Naive thymus-derived CD4-positive, alpha-beta T cell (primary cell): ENCODE measurements at regions not wholly inside any gene's neighbourhood (a gene's known extent, or its start where the extent isn't known, plus 50 kb on each side); places are given as distances from the start of the nearest gene placed in this dataset.

Experiments used
- ATAC-seq: fragments of 150-1000 bp; cut with Tn5 transposase; 2 replicates; pipeline ENCODE4 v1.10.0; 2021; ENCODE audit warnings: mild to moderate bottlenecking, moderate library complexity
- CTCF ChIA-PET: fragments of 350-600 bp; sonication (Branson Sonifier 250); formaldehyde crosslinking; loops from one replicate; lab custom pipeline; 2021; ENCODE audit warnings: antibody characterized with exemption; lab: Charles Lee
- POLR2A ChIA-PET: fragments of 350-600 bp; sonication (Branson Sonifier 250); formaldehyde crosslinking; loops from one replicate; lab custom pipeline; 2021; ENCODE audit warnings: antibody characterized with exemption, inconsistent platforms; lab: Charles Lee
- DNase-seq, 9 donors: peaks; one replicate each; pipeline versions ENCODE4 v3.0.0 to v3.0.0-alpha.2; 2020 to 2022; ENCODE audit warnings: mixed read lengths in 1 of 9
- H3K27ac ChIP-seq: one replicate; pipeline ENCODE4 v1.7.0; 2013; ENCODE audit warnings: mild to moderate bottlenecking, low read depth, low read length, moderate library complexity
- H3K27me3 ChIP-seq, 2 donors: one replicate each; pipeline ENCODE4 v1.7.0; 2013; ENCODE audit warnings: low read length in 2 of 2, mild to moderate bottlenecking in 2 of 2, moderate library complexity in 2 of 2; ENCODE audit not compliant: control insufficient read depth in 2 of 2, insufficient read depth in 2 of 2
- H3K36me3 ChIP-seq, 3 experiments: 1 replicate in 2 of 3; 2 replicates in 1 of 3; pipeline ENCODE4 v1.7.0; 2013; ENCODE audit warnings: low read length in 3 of 3, mild to moderate bottlenecking in 3 of 3, moderate library complexity in 1 of 3; ENCODE audit not compliant: insufficient read depth in 3 of 3, control insufficient read depth in 2 of 3
- H3K4me1 ChIP-seq, 2 donors: one replicate each; pipeline ENCODE4 v1.7.0; 2013; ENCODE audit warnings: low read length in 2 of 2, mild to moderate bottlenecking in 2 of 2, moderate library complexity in 1 of 2; ENCODE audit not compliant: control insufficient read depth in 2 of 2, insufficient read depth in 2 of 2
- H3K4me3 ChIP-seq: 2 replicates; pipeline ENCODE4 v1.7.0; 2013; ENCODE audit warnings: mild to moderate bottlenecking, low read length
- H3K9me3 ChIP-seq, 3 experiments: 1 replicate in 2 of 3; 2 replicates in 1 of 3; pipeline ENCODE4 v1.7.0; 2013; ENCODE audit warnings: low read length in 3 of 3; ENCODE audit not compliant: control insufficient read depth in 2 of 3
- H3K27ac Mint-ChIP-seq, 9 donors: one replicate each; pipeline ENCODE4 v1.8.0; 2020 to 2022; ENCODE audit warnings: mixed read lengths in 9 of 9, mild to moderate bottlenecking in 8 of 9, moderate library complexity in 5 of 9, inconsistent platforms in 2 of 9
- H3K27me3 Mint-ChIP-seq, 5 donors: one replicate each; pipeline ENCODE4 v1.8.0; 2021 to 2022; ENCODE audit warnings: mixed read lengths in 5 of 5, mild to moderate bottlenecking in 1 of 5
- H3K36me3 Mint-ChIP-seq, 5 donors: one replicate each; pipeline ENCODE4 v1.8.0; 2020 to 2022; ENCODE audit warnings: mixed read lengths in 5 of 5, mild to moderate bottlenecking in 3 of 5, inconsistent platforms in 1 of 5
- H3K4me1 Mint-ChIP-seq, 7 donors: one replicate each; pipeline ENCODE4 v1.8.0; 2020 to 2022; ENCODE audit warnings: mixed read lengths in 7 of 7, mild to moderate bottlenecking in 3 of 7, inconsistent platforms in 1 of 7
- H3K4me3 Mint-ChIP-seq, 10 donors: one replicate each; pipeline ENCODE4 v1.8.0; 2020 to 2022; ENCODE audit warnings: mild to moderate bottlenecking in 10 of 10, mixed read lengths in 10 of 10, moderate library complexity in 6 of 10, inconsistent platforms in 2 of 10
- H3K9me3 Mint-ChIP-seq, 11 donors: one replicate each; pipeline ENCODE4 v1.8.0; 2020 to 2022; ENCODE audit warnings: mixed read lengths in 11 of 11, mild to moderate bottlenecking in 4 of 11, inconsistent platforms in 1 of 11, moderate library complexity in 1 of 11
- intact Hi-C, 2 donors: fragments of 100-400 bp; cut with micrococcal nuclease; formaldehyde crosslinking; loops; one replicate each; pipeline ENCODE4 v1.15.1; 2023

GRCh38 chr20:3354247-3354646, 53.2 kb downstream of the DNAAF9 start:
- no peak overlapping the region for H3K27ac ChIP-seq
- H3K27me3 Mint-ChIP-seq = no peaks in the 10 kb centered on the region
- no peaks in the 10 kb centered on the region for H3K36me3 ChIP-seq
- H3K27me3 ChIP-seq = no peaks in the 10 kb centered on the region
- intact Hi-C loops = no loop called here
- H3K9me3 Mint-ChIP-seq = no peaks in the 10 kb centered on the region
- H3K4me1 ChIP-seq = no peaks in the 10 kb centered on the region
- H3K9me3 ChIP-seq = no peaks in the 10 kb centered on the region
- ChIA-PET CTCF (no interaction called here), POLR2A (interaction anchor here (0.7 kb wide), 1 partner anchor 13 kb away, joined by 3 read pairs; no protein-coding TSS in a partner anchor)
- ATAC-seq (no peak), DNase-seq (no peak)
- H3K4me1 Mint-ChIP-seq = no peaks in the 10 kb centered on the region
- H3K36me3 Mint-ChIP-seq = peaks cover 0 to 4% (median 0%) of the 10 kb centered on the region in 5 donors
- no peak overlapping the region for H3K27ac Mint-ChIP-seq
- no peak overlapping the region for H3K4me3 Mint-ChIP-seq
- H3K4me3 ChIP-seq = no peak overlapping the region

GRCh38 chr20:3353646-3354045, 53.8 kb downstream of the DNAAF9 start:
- Histone ChIP-seq H3K4me3 (no peak overlapping the region), H3K9me3 (no peaks in the 10 kb centered on the region), H3K27me3 (no peaks in the 10 kb centered on the region), H3K27ac (no peak overlapping the region), H3K36me3 (no peaks in the 10 kb centered on the region), H3K4me1 (no peaks in the 10 kb centered on the region)
- no peak overlapping the region for H3K27ac Mint-ChIP-seq
- peaks cover 0 to 3% (median 0%) of the 10 kb centered on the region in 5 donors for H3K36me3 Mint-ChIP-seq
- no peak for DNase-seq
- ChIA-PET POLR2A (no interaction called here), CTCF (no interaction called here)
- no peaks in the 10 kb centered on the region for H3K27me3 Mint-ChIP-seq
- no peaks in the 10 kb centered on the region for H3K9me3 Mint-ChIP-seq
- intact Hi-C loops = no loop called here
- no peak overlapping the region for H3K4me3 Mint-ChIP-seq
- H3K4me1 Mint-ChIP-seq = no peaks in the 10 kb centered on the region
- no peak for ATAC-seq

GRCh38 chr20:3352202-3352601, 55.3 kb downstream of the DNAAF9 start:
- intact Hi-C loops = no loop called here
- H3K36me3 ChIP-seq = no peaks in the 10 kb centered on the region
- DNase-seq (no peak), ATAC-seq (no peak)
- H3K4me3 Mint-ChIP-seq = no peak overlapping the region
- no peaks in the 10 kb centered on the region for H3K9me3 ChIP-seq
- H3K36me3 Mint-ChIP-seq = peaks cover 0 to 6% (median 0%) of the 10 kb centered on the region in 5 donors
- H3K27ac Mint-ChIP-seq = no peak overlapping the region
- H3K27me3 Mint-ChIP-seq = no peaks in the 10 kb centered on the region
- no peaks in the 10 kb centered on the region for H3K27me3 ChIP-seq
- no peaks in the 10 kb centered on the region for H3K4me1 Mint-ChIP-seq
- no peaks in the 10 kb centered on the region for H3K9me3 Mint-ChIP-seq
- no peaks in the 10 kb centered on the region for H3K4me1 ChIP-seq
- H3K4me3 ChIP-seq = no peak overlapping the region
- no peak overlapping the region for H3K27ac ChIP-seq
- CTCF ChIA-PET = no interaction called here
- POLR2A ChIA-PET = no interaction called here

GRCh38 chr20:3350422-3350821, 57.0 kb downstream of the DNAAF9 start:
- H3K36me3 Mint-ChIP-seq = peaks cover 0 to 19% (median 0%) of the 10 kb centered on the region in 5 donors
- ChIA-PET POLR2A (no interaction called here), CTCF (no interaction called here)
- ATAC-seq = no peak
- no peaks in the 10 kb centered on the region for H3K27me3 Mint-ChIP-seq
- intact Hi-C loops = no loop called here
- no peaks in the 10 kb centered on the region for H3K4me1 ChIP-seq
- H3K36me3 ChIP-seq = no peaks in the 10 kb centered on the region
- H3K9me3 ChIP-seq = no peaks in the 10 kb centered on the region
- no peak for DNase-seq
- no peaks in the 10 kb centered on the region for H3K4me1 Mint-ChIP-seq
- H3K4me3 Mint-ChIP-seq = no peak overlapping the region
- peak overlapping the region in 1 of 9 donors; percentile 15 for H3K27ac Mint-ChIP-seq
- no peak overlapping the region for H3K4me3 ChIP-seq
- no peak overlapping the region for H3K27ac ChIP-seq
- H3K9me3 Mint-ChIP-seq = no peaks in the 10 kb centered on the region
- H3K27me3 ChIP-seq = no peaks in the 10 kb centered on the region

- H3K36me3 Mint-ChIP-seq = peaks cover 0 to 21% (median 0%) of the 10 kb centered on the region in 5 donors
- H3K4me3 Mint-ChIP-seq = no peak overlapping the region
- no peak overlapping the region for H3K27ac Mint-ChIP-seq
- ChIA-PET POLR2A (no interaction called here), CTCF (no interaction called here)
- Histone ChIP-seq H3K27ac (no peak overlapping the region), H3K9me3 (no peaks in the 10 kb centered on the region), H3K36me3 (no peaks in the 10 kb centered on the region), H3K4me3 (no peak overlapping the region), H3K4me1 (no peaks in the 10 kb centered on the region), H3K27me3 (no peaks in the 10 kb centered on the region)
- intact Hi-C loops = no loop called here
- no peaks in the 10 kb centered on the region for H3K9me3 Mint-ChIP-seq
- H3K27me3 Mint-ChIP-seq = no peaks in the 10 kb centered on the region
- H3K4me1 Mint-ChIP-seq = no peaks in the 10 kb centered on the region
- ATAC-seq = no peak
- no peak for DNase-seq
These were observed 57.7 kb downstream of the DNAAF9 start for GRCh38 chr20:3349786-3350185.

GRCh38 chr20:3342766-3343165, 64.7 kb downstream of the DNAAF9 start:
- no peak overlapping the region for H3K4me3 ChIP-seq
- intact Hi-C loops = no loop called here
- no peaks in the 10 kb centered on the region for H3K9me3 ChIP-seq
- H3K36me3 Mint-ChIP-seq = peaks cover 2 to 30% (median 8%) of the 10 kb centered on the region in 5 donors
- no peak for DNase-seq
- CTCF ChIA-PET = no interaction called here
- H3K27ac Mint-ChIP-seq = no peak overlapping the region
- no peaks in the 10 kb centered on the region for H3K27me3 ChIP-seq
- no peaks in the 10 kb centered on the region for H3K4me1 Mint-ChIP-seq
- H3K4me3 Mint-ChIP-seq = no peak overlapping the region
- POLR2A ChIA-PET = interaction anchor here (0.6 kb wide), 1 partner anchor 44 kb away, joined by 6 read pairs; no protein-coding TSS in a partner anchor
- peaks cover 0 to 5% (median 0%) of the 10 kb centered on the region in 3 experiments for H3K36me3 ChIP-seq
- H3K27me3 Mint-ChIP-seq = no peaks in the 10 kb centered on the region
- no peak for ATAC-seq
- no peaks in the 10 kb centered on the region for H3K4me1 ChIP-seq
- H3K9me3 Mint-ChIP-seq = no peaks in the 10 kb centered on the region
- H3K27ac ChIP-seq = no peak overlapping the region

- H3K4me3 ChIP-seq = no peak overlapping the region
- no peaks in the 10 kb centered on the region for H3K9me3 Mint-ChIP-seq
- no peaks in the 10 kb centered on the region for H3K9me3 ChIP-seq
- intact Hi-C loops = no loop called here
- ATAC-seq (no peak), DNase-seq (no peak)
- no peaks in the 10 kb centered on the region for H3K27me3 Mint-ChIP-seq
- peaks cover 0 to 5% (median 0%) of the 10 kb centered on the region in 3 experiments for H3K36me3 ChIP-seq
- CTCF ChIA-PET = interaction anchor here (1.0 kb wide), 1 partner anchor 124 kb away, joined by 5 read pairs; no protein-coding TSS in a partner anchor
- no peaks in the 10 kb centered on the region for H3K4me1 ChIP-seq
- H3K27ac ChIP-seq = no peak overlapping the region
- POLR2A ChIA-PET = interaction anchor here (0.5 to 0.6 kb wide), 2 partner anchors 63 to 162 kb away, joined by 3 to 4 read pairs; no protein-coding TSS in a partner anchor
- H3K27me3 ChIP-seq = no peaks in the 10 kb centered on the region
- H3K27ac Mint-ChIP-seq = no peak overlapping the region
- no peak overlapping the region for H3K4me3 Mint-ChIP-seq
- H3K36me3 Mint-ChIP-seq = peaks cover 2 to 23% (median 13%) of the 10 kb centered on the region in 5 donors
- no peaks in the 10 kb centered on the region for H3K4me1 Mint-ChIP-seq
These were observed 67.0 kb downstream of the DNAAF9 start for GRCh38 chr20:3340443-3340842.
